Spleen (tissue), 11 donors: ENCODE measurements at regions not wholly inside any gene's neighbourhood (a gene's known extent, or its start where the extent isn't known, plus 50 kb on each side); places are given as distances from the start of the nearest gene placed in this dataset.

Experiments used
- DNase-seq: peaks from one replicate; pipeline ENCODE4 v3.0.0-alpha.2; 2020
- H3K27ac ChIP-seq, 8 donors: fragments of 200-600 bp; sonication (generic) in 7 of 8; 1 replicate in 4 of 8; 2 replicates in 4 of 8; pipeline versions ENCODE4 v1.5.0 to v1.8.0; 2016 to 2021; ENCODE audit warnings: inconsistent platforms in 4 of 8, mild to moderate bottlenecking in 4 of 8, moderate library complexity in 1 of 8
- H3K27me3 ChIP-seq, 7 donors: fragments of 200-600 bp; sonication (generic) in 6 of 7; replicated peaks in 1 of 7; 1 replicate in 4 of 7; 2 replicates in 3 of 7; pipeline versions ENCODE4 v1.5.0 to v1.8.0; 2016 to 2021; ENCODE audit warnings: inconsistent platforms in 3 of 7, mild to moderate bottlenecking in 1 of 7
- H3K36me3 ChIP-seq, 6 donors: fragments of 200-600 bp; sonication (generic) in 5 of 6; 1 replicate in 4 of 6; 2 replicates in 2 of 6; pipeline versions ENCODE4 v1.5.0 to v1.8.0; 2016 to 2021; ENCODE audit warnings: inconsistent platforms in 2 of 6
- H3K4me1 ChIP-seq, 6 donors: fragments of 200-600 bp; sonication (generic) in 5 of 6; 1 replicate in 3 of 6; 2 replicates in 3 of 6; pipeline versions ENCODE4 v1.5.0 to v1.8.0; 2016 to 2021; ENCODE audit warnings: inconsistent platforms in 3 of 6
- H3K4me3 ChIP-seq, 8 donors: fragments of 200-600 bp; sonication (generic) in 7 of 8; 1 replicate in 4 of 8; 2 replicates in 4 of 8; pipeline versions ENCODE4 v1.5.0 to v1.8.0; 2016 to 2021; ENCODE audit warnings: inconsistent platforms in 4 of 8, mild to moderate bottlenecking in 4 of 8, moderate library complexity in 2 of 8
- H3K9me3 ChIP-seq, 8 donors: fragments of 200-600 bp; sonication (generic) in 7 of 8; 1 replicate in 4 of 8; 2 replicates in 4 of 8; pipeline versions ENCODE4 v1.5.0 to v1.8.0; 2016 to 2021; ENCODE audit warnings: inconsistent platforms in 4 of 8
- POLR2A ChIP-seq, 3 donors: fragments of 450-650 bp; IDR thresholded peaks; one replicate each; pipeline ENCODE4 v1.5.1; 2017; ENCODE audit warnings: antibody characterized with exemption in 3 of 3, mild to moderate bottlenecking in 1 of 3
- POLR2AphosphoS5 ChIP-seq, 3 donors: sonication (generic); formaldehyde crosslinking; IDR thresholded peaks; one replicate each; pipeline ENCODE4 v1.5.1; 2017; ENCODE audit warnings: antibody characterized with exemption in 3 of 3
- WGBS, 5 donors: extraction: QIAGEN DNeasy Blood & Tissue Kit in 3 of 5; methylation state at CpG; one replicate each; pipeline versions ENCODE4 v1.1.5 to v1.1.7; 2013 to 2018; 5-methylcytosine and 5-hydroxymethylcytosine counted together
- intact Hi-C: fragments of 100-400 bp; cut with DNase I; formaldehyde crosslinking; loops from one replicate; pipeline ENCODE4 v1.15.0; 2023; ENCODE audit warnings: low total_unique reads
- TF ChIP-seq, protein P1 (sequence below), 11 experiments: fragments of 200-600 bp in 7 of 11; fragments of 450-650 bp in 4 of 11; sonication (generic) in 4 of 11; IDR thresholded peaks in 8 of 11; conservative IDR thresholded peaks in 3 of 11; 1 replicate in 7 of 11; 2 replicates in 4 of 11; pipeline versions ENCODE4 v1.4.0 to v1.8.0; 2016 to 2021; ENCODE audit warnings: antibody characterized with exemption in 11 of 11, inconsistent platforms in 4 of 11, mild to moderate bottlenecking in 1 of 11
- donor health status: healthy with polysubstance abuse.
- donor health status: DM: no; HTN: no; CAD: no; lungs with moderate emphysema.
- donor health status: DM: no; HTN: no; CAD: no.
- donor health status: Bipolar disorder and iron deficiency.
- donor health status: healthy.
- donor health status: DM: no; HTN: no; CAD: no.
- donor health status: DM: yes; HTN: yes; CAD: no.

DNA sequence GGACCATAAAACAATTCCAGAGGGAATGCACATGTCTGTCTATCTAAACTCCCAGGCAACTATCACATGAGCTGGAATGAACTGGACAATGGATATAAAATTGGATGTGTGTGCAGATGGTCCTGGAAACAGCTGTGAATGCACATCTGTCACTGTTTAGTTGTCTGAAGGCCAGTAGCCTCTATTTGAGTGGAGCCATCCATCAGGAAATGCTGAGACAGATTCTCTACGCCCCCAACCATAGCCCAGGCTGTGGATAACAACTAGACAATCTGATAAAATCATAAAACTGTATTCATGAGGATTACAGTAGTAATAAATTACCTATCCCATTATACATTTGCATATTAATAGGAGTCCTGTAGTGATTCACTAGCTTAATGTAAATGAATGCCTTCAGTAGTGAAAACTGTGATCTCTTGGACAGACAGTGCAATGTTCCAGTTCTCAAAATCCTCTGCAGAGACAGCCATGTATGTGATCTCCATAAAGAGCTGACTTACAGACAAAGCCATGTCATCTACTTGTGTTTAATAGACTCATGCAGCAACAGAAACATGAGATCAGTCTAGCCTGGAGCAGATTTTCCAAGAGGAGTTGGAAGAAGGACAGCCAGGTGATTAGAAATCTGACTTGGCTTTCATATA, 907.6 kb downstream of the KCNMA1 start:
- H3K27ac ChIP-seq: no peak overlapping the region
- intact Hi-C loops: no loop called here
- WGBS, 5 donors: 41 to 75% (median 53%) methylated on average over 1 of the region's 1 CpG

DNA sequence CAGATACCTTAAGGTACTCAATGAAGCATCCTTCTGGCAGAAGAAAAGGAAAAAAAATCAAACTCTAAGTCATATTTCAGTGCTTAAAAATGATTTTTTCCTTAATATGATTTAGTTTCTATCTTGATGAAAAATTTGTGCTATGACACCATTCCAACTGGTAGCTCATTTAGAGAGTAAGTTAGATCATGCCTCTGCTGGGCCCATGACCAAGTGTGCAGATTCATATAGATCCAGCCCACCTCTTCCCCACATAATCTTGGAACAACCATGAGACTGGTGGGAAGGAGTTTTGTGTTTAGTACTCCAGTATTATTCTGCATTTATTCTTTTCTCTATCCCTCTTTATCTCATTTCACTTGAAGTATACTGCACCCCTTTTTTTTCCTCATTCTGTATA, 908.3 kb downstream of the KCNMA1 start:
- Histone ChIP-seq H3K36me3 (no peaks in the 10 kb centered on the region), H3K9me3 (peaks cover 0 to 26% (median 15%) of the 10 kb centered on the region in 8 donors), H3K4me3 (no peak overlapping the region), H3K27ac (no peak overlapping the region), H3K27me3 (no peaks in the 10 kb centered on the region), H3K4me1 (no peaks in the 10 kb centered on the region)
- intact Hi-C loops: no loop called here
- DNase-seq: no peak
- TF ChIP-seq, protein P1, sequence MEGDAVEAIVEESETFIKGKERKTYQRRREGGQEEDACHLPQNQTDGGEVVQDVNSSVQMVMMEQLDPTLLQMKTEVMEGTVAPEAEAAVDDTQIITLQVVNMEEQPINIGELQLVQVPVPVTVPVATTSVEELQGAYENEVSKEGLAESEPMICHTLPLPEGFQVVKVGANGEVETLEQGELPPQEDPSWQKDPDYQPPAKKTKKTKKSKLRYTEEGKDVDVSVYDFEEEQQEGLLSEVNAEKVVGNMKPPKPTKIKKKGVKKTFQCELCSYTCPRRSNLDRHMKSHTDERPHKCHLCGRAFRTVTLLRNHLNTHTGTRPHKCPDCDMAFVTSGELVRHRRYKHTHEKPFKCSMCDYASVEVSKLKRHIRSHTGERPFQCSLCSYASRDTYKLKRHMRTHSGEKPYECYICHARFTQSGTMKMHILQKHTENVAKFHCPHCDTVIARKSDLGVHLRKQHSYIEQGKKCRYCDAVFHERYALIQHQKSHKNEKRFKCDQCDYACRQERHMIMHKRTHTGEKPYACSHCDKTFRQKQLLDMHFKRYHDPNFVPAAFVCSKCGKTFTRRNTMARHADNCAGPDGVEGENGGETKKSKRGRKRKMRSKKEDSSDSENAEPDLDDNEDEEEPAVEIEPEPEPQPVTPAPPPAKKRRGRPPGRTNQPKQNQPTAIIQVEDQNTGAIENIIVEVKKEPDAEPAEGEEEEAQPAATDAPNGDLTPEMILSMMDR (IDR thresholded peaks at IDR 0.05 in 8 of 11, conservative IDR thresholded peaks at IDR 0.05 in 3 of 11): no peak
- TF ChIP-seq POLR2A (IDR thresholded peaks at IDR 0.05): no peak
- no peak for TF ChIP-seq POLR2AphosphoS5 (IDR thresholded peaks at IDR 0.05)

More for the DNA sequence above, 907.6 kb downstream of the KCNMA1 start:
- Histone ChIP-seq H3K36me3 (no peaks in the 10 kb centered on the region), H3K4me1 (no peaks in the 10 kb centered on the region), H3K9me3 (peaks cover 0 to 26% (median 15%) of the 10 kb centered on the region in 8 donors), H3K4me3 (no peak overlapping the region), H3K27me3 (no peaks in the 10 kb centered on the region)
- no peak for TF ChIP-seq POLR2A (IDR thresholded peaks at IDR 0.05)
- no peak for TF ChIP-seq POLR2AphosphoS5 (IDR thresholded peaks at IDR 0.05)
- TF ChIP-seq, protein P1 (IDR thresholded peaks at IDR 0.05 in 8 of 11, conservative IDR thresholded peaks at IDR 0.05 in 3 of 11): no peak
- DNase-seq: no peak

DNA sequence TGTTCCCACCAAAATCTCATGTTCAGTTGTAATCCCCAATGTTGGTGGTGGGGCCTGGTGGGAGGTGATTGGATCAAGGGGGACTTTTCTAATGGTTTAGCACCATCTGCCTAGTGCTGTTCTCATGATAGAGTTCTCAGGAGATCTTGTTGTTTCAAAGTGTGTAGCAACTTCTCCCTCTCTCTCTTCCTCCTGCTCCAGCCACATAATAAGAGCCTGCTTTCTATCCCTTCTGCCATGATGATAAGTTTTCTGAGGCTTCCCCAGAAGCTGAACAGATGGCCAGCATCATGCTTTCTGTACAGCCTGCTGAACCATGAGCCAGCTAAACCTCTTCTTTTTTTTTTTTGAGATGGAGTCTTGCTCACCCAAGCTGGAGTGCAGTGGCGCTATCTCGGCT, 910.6 kb downstream of the KCNMA1 start:
- Histone ChIP-seq H3K4me3 (no peak overlapping the region), H3K27me3 (no peaks in the 10 kb centered on the region), H3K27ac (no peak overlapping the region), H3K4me1 (no peaks in the 10 kb centered on the region), H3K9me3 (peaks cover 0 to 18% (median 13%) of the 10 kb centered on the region in 8 donors), H3K36me3 (no peaks in the 10 kb centered on the region)
- intact Hi-C loops: no loop called here
- no peak for DNase-seq
- WGBS, 5 donors: 47 to 73% (median 70%) methylated on average over 2 of the region's 2 CpGs
- TF ChIP-seq POLR2AphosphoS5 (IDR thresholded peaks at IDR 0.05): no peak
- TF ChIP-seq, protein P1 (IDR thresholded peaks at IDR 0.05 in 8 of 11, conservative IDR thresholded peaks at IDR 0.05 in 3 of 11): no peak
- no peak for TF ChIP-seq POLR2A (IDR thresholded peaks at IDR 0.05)

DNA sequence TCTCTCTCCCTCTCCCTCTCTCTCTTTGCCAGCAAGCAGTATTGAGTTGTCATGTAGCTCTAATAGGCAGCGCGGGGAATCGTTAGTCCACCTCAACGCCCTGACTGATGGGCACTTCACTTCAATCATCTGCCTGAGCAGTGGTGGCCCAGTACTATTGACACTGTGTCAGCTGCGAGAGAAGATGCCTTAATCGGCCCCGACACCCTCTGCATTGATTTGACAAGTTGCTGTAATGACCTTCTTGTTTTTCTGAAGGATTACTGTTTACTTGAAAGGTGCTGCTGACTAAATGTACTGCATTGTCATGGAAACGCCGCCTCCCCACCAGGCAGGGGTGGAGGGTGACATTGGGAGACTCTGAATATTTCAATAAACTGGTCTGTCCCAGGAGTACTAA, 913.8 kb downstream of the KCNMA1 start:
- Histone ChIP-seq H3K27me3 (no peaks in the 10 kb centered on the region), H3K36me3 (no peaks in the 10 kb centered on the region), H3K9me3 (no peaks in the 10 kb centered on the region), H3K27ac (no peak overlapping the region), H3K4me1 (no peaks in the 10 kb centered on the region), H3K4me3 (no peak overlapping the region)
- TF ChIP-seq POLR2A (IDR thresholded peaks at IDR 0.05) (no peak), POLR2AphosphoS5 (IDR thresholded peaks at IDR 0.05) (no peak)
- TF ChIP-seq, protein P1 (IDR thresholded peaks at IDR 0.05 in 8 of 11, conservative IDR thresholded peaks at IDR 0.05 in 3 of 11): no peak
- DNase-seq: no peak
- intact Hi-C loops: no loop called here
- 67 to 76% (median 73%) methylated on average over 9 of the region's 9 CpGs for WGBS, 5 donors
